COLO668 (cell line): ENCODE measurements at regions not wholly inside any gene's neighbourhood (a gene's known extent, or its start where the extent isn't known, plus 50 kb on each side); places are given as distances from the start of the nearest gene placed in this dataset.
"Not testable (repeated sequence)": the region's sequence is repeated elsewhere in the genome, so short reads cannot be mapped to it uniquely, and the experiment has no call there.

Experiments used
- DNase-seq: peaks from one replicate; lab custom pipeline; 2025; ENCODE audit not compliant: unreplicated experiment; lab: John Stamatoyannopoulos, UW

DNA sequence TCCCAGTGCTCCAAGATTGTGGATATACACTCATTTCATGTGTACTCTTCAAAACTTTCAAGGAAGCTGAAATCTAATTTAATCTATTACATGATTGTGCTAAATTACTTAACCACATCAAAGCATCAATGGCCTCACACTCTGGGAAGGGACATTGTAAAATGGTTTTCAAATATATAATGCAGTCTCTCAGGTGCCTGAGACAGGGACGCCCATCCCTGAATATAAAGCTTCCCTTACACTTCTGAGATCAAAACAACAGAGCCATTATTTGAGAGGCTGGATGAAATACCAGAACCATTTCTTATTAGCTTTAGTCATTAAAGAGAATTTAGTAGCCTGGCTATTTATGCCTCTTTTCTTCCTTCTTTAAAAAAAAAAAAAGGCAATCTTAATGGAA, 259.2 kb upstream of the NFIA start:
- DNase-seq, result no peak

DNA sequence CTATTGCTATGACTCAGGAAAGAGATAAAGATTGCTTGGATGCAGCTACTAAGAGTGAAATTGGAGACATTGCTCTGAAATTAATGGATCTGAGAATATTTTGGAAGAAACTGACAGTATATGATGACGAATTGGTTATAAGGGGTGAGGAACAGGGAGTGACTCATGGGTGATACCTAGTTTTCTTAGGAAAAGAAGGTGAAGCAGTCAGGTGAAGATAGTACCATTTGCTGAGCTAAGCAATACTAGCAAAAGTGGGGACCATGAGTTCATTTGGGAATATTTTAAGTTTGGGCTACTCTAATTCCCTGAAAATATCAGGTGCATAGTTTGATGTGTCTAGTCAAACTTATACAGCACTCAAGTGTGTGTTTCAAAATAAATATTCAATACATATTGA, 260.1 kb upstream of the NFIA start:
- DNase-seq, result no peak

DNA sequence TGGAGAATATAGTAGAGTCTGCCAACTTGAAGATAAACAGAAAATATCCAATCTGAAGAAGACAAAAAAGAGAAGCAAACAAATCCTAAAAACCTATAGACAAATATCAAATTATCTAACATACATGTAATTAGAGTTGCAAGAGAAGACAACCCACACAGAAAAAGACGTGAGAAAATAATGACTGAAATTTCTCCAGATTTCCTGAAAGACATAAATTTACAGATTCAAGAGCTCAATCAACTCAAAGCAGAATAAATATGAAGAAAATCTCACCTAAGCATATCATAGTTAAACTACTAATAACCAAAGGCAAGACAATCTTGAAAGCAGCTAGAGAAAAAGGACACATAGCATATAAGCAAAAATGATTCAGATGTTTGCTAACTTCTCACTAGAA, 261.2 kb upstream of the NFIA start:
- DNase-seq, result no peak

DNA sequence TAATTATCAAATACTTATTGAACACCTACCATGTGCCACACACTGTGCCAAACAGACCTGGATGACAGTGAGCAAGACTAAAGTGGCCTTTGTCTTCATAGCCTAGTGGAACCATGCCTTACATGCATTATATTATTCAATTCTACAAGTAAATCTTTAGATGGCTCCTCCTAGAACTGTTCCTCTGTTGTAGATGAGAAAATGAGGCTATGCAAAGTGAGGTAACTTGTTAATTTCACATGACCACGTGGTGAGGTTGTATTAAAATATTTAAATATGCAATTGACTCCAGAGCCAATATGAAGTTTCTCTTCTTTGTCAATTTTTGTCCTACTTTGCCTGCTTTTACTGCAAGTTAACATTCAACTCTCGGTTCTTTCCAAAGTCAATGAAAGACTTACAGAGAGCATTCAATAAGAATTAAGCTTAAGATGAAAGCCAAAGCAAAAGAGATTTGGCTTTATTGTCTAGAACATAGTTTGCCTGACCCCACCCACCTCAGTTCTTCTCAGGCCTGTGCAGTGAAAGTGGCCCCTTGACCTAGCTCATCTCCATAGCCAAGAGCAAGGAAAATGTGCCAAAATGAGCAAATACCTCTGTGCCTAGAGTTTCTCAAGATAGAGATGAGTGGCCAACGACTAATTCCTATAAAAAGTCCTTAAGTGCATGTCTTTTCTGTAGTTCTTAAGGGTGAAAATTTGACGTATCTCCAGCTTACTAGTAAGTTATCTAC, 263.2 kb upstream of the NFIA start:
- no peak for DNase-seq

DNA sequence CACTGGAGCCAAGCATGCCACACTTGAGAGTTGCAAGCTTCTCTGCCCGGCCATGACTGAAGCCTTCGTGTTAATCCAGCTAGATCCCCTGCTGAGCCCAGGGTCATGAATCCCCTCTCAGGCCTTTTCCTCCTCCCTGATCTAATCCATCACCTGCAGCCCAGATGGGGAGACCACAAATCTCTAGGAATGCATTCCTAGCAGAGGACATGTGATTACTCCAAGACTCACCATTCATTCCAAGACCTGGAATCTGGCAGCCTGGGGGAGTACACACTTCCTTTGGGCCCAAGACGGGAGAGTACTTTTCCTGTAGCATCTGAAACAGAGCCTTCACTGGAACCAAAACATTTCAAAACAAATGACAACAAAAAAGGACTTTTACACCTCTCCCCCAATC, 269.3 kb upstream of the NFIA start:
- DNase-seq, result no peak

DNA sequence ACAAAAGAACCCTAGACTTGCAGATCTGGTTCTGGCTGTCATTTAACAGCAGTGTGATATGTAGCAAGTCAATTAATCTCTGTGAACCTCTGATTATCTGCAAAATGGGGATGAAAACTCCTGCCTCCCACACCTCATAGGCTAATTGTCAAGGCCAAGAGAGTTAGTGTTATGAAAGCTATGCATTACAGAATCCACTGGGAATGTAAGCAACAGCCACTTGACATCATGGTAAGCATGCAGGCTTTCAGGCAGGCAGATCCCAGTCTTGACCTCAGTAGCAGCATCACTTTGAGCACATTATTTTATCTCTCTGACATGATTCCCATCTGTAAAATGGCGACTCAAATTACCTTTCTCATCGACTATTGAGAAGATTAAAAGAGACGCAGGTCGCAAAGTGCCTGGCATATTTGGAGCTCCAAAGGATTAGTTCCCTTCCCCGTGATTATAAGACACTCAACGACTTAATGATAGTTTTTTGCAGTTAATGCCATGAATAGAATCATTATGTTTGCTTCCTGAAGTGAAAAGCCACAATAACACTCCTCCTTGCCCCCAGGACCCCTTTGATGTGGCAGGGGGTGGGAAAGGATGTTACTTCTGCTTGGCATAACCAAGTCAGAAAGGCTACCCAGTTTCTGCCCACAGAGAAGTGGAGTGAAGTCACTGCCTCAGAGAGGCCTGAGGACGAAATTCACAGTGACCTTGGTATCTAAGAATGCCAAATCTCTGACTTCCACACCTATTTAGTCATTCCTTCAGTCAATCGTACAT, 273.0 kb upstream of the NFIA start:
- no peak for DNase-seq

DNA sequence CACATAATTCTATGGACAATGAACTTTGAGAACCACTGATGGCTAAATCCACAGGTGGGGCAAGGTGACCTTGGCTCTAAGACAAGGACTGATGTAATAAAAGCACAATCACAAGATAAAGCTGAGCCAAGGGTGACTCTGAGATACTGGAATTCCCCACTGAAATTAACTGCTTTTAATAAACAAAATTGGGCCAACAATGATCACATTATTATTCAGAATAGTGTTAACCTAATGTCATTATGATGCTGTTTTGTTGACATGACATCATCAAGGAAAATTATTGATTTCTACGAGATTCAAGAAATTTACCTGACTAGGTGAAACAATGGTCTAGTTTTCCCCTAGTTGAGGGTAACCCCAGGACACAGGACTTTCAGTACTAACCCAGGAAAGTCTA, 273.7 kb upstream of the NFIA start:
- no peak for DNase-seq

DNA sequence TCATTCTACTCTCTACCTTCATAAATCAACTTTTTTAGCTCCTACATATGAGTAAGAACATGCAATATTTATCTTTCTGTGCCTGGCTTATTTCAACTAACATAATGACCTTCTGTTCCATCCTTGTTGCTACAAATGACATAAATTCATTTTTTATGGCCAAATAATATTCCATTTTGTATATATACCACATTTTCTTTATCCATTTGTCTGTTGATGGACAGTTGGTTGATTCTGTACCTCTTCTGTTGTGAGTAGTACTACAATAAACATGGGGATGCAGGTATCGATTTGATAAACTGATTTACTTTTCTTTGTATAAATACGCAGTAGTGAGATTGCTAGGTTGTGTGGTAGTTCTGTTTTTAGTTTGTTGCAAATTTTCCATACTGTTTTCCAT, 279.5 kb upstream of the NFIA start:
- no peak for DNase-seq

DNA sequence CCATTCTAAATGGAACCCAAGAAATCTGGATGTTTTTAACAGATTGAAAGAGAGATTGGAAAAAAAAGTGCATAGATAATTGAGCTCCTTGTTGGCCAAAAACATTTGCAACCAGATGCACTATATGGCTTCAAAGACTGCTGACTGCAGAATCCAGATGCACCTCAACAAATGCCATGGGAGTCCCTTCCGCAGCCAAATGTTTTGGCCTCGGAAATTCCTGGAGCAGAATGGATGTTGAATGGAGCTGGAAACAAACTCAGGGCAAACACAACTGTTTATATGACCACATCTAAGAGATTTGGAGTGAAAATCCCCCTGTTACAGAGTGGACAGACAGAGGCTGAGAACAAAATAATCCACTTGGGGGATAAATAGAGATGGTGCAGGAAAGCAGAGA, 285.0 kb upstream of the NFIA start:
- DNase-seq, result no peak

DNA sequence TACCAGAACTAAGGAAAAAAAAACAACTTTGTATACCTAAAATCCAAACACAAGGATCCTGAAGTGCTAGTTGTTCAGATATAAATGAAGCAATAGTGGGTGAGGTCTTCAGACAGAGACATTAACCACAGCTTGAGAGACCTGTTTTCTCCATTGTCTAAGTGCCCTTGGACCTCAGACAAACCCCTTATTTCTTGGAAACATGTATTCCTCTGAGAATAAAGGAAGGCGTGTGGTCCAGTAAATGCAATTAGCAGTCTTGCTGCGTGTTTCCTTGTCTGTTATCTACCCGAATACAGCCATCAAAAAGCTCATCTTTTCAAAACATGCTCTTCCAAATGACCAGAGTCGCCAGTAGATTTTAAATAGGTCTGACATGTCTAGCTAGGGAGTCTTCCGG, 291.1 kb upstream of the NFIA start:
- no peak for DNase-seq

DNA sequence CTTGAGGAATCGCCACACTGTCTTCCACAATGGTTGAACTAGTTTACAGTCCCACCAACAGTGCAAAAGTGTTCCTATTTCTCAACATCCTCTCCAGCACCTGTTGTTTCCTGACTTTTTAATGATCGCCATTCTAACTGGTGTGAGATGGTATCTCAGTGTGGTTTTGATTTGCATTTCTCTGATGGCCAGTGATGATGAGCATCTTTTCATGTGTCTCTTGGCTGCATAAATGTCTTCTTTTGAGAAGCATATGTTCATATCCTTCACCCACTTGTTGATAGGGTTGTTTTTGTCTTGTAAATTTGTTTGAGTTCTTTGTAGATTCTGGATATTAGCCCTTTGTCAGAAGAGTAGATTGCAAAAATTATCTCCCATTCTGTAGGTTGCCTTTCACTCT, 309.3 kb upstream of the NFIA start:
- not testable (repeated sequence) for DNase-seq

DNA sequence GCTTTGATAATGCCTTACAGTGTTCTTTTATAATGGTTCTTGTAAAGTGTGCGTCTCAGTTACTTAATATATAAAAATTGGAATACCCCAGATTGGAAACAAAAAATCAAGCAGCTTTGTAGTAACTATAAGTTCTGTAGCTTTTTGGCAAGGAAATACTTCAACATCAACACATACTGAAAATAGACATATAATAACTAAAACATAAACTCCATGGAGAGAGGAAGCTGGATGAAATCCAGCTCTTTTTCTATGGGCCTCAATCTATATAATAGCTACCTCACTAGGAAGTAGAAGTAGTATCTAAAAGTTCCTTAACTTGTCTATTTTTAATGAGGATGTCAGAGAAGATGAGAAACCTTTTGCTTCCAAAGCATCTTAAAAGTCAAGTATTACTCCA, 313.3 kb upstream of the NFIA start:
- no peak for DNase-seq

DNA sequence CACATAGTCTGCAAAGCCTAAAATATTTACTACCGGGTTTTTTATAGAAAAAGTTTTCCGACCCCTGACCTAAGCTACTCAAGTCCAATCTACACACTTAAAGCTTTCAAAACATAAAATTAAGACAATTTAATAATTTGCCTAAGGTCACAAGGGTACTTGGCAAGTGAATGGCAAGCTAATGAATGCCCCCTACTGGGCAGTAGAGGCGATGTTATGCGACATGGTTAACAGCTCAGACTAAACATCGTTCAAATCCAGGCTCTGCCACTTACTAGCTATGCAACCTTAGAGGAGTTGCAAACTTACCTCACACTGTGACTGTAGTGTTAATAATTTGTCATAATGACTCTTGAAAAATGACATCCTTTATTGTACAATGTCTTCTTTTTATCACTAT, 317.2 kb upstream of the NFIA start:
- DNase-seq, result peak; percentile 14

DNA sequence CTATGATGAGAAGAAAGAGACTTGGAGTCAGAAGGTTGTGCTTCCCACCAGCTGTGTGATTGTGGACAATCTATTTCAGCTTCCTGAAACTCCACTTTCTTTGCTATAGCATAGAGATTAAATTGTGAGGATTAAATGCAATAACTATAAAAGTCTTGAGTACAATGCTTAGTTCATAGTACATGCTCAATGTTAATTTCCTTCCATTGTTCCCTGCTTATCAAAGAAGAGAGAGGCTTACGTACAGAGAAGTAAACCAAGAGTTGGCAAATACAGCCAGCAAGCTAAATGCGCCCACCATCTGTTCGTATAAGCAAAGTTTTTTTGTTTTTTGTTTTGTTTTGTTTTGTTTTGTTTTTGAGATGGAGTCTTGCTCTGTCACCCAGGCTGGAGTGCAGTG, 317.9 kb upstream of the NFIA start:
- no peak for DNase-seq

DNA sequence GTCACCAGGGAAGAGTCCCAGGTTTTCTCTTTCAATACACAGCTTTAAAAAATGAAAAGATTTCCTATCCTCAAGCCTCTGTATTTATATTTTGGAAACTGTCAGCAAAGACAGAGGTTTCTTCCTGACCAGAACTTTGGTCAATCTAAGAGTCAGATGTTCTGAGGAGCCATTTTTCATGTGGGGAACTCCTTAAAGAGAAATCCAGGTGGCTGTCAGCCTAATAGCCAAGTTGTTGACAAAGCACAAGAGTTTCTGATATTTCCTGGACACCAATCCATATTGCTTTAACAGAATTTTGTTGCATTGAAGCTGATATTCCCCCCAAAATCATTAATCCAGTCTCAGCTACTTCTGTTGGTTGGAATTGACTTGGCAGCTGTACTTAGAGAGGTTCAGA, 318.6 kb upstream of the NFIA start:
- no peak for DNase-seq

DNA sequence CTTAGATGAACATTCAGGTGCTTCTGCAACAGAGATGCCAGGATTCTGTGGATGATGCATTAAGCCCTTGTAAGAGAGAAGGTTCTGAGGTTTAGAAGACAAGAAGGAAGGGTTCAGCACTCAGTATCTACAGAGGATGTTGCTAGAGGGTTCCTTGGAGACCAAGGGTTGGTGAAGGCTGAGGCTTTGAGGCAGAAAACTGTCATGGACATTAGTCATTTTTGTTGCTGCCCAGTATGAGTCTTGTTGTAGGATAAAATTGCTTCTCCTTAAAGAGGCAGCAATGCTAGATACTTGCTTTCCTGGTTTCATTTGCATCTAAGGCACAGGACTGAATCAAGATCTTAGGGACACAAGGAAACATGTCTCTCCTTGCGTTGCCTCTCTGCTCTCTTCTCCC, 319.4 kb upstream of the NFIA start:
- no peak for DNase-seq

DNA sequence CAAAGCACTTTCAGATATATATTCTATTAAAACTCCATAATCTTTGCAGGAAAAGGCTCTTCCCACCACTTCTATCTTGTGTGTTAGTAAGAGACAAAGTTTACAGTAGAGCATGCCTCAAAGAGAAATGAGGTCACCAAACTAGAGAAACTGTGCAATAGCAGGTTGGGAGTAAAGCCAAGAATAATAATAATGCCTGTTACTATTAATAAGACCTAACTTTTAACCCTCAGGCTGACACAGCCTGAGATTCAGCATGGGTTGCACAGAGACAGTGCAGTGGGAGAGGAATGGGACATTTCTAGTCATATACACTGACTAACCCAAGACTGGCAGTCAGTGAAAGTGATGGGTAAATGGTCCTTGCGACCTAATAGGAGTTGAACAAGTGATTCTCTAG, 320.2 kb upstream of the NFIA start:
- no peak for DNase-seq

DNA sequence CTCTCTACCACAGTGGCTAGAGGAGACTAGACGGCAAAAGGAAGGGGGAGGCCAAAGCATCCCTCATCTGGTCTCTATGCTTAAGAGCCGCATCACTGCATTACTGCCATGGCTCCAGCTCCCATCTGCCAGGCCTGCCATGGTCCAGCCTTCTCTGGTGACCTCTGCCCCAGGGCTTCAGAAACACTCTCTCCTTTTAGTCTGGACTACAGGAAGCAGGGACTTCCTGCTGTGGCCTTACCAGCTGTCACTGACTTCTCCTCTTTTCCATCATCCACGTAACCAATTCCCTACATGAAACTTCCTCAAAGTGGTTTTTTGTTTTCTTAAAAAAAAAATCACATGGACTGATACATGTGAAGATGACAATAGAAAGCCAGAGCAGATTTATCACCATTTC, 323.1 kb upstream of the NFIA start:
- no peak for DNase-seq

DNA sequence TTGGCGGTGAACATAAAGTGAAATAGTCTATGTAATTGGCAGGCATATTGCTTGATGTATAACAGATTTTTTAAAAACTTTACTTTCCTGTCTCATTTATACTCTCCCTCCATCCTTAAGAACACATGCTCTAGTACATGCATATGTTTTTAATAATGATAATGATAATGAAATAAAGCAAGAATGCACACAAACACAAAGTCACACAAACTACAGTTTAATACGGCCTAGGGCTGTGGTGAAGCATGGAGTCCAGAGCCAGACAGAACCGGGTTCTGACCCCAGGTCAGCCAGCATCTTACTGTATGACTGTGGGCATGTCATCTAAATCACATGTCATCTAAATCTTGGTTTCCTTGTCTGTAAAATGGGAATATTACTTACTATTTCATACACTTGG, 324.9 kb upstream of the NFIA start:
- DNase-seq, result no peak

DNA sequence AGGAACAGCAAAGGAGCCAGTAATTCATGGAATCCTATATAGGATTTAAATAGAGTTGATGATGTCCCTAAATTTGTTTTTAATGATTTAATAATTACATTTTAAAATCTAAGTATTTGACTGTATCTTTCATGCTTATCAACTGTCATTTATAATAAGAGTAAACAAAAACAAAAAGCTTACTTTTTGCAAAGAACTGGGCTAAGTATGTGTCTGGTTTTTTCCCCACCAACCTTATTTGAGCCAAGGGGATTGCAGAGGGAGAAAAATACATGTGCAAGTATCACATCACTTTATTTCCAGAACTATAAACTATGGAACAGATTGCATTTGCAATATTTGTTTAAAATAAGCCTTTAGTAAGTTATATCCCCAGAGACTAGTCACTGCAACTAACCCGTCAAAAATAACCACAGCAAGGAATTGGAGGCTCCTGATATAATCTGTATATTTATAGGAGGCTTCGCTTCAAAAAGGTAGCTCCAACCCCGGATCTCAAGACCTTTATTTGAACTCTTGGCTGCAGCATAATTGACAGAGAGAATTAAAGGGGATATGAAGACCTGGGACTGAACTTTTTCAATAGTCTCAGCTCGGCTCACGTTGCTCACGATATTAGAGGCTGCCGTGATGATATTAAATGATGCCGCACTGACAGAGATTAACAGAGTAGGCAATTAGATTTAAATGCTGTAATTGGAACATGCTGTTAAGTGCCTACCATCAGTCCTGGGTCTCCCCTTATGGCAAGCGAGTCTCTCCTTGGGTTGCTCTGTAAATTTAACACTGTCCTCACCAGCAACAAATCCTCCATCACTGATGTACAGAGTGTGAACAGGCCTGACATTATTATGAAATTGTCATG, 329.1 kb upstream of the NFIA start:
- DNase-seq, result no peak

DNA sequence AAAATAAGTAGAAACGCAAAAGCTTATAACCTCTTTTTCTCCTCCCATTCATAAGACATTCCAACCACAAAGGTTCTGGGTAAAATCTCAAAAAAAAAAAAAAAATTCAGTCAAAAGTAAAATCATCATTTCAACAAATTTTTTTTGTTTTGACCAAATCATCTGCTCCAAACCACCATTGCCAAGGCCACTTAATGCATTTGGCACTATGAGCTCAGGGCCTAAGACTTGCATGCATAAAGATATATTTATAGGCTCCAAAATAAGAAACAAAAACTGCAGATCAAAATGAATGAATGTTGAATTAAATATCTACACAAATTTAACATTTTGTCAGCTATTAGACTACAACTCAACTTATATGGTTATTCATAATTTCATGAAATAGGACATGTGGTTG, 331.1 kb upstream of the NFIA start:
- DNase-seq, result no peak

DNA sequence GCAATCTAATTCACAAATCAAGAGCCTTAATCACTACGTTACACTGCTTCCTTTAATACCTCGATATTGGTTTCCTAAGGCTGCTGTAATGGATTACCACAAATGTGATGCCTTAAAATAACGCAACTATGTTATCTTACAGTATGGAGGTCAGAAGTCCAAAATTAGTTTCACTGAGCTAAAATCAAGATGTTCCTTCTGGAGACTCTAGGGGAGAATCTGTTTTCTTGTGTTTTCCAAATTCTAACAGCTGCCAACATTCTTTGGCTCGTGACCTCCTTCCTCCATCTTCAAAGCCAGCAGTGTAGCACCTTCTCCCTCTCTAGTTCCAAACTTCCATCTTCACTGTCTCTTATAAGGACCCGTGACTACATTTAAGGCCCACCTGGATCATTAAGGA, 335.0 kb upstream of the NFIA start:
- DNase-seq, result no peak
